ENCODE measurements at regions not wholly inside any gene's neighbourhood (a gene's known extent, or its start where the extent isn't known, plus 50 kb on each side); places are given as distances from the start of the nearest gene placed in this dataset.

- H3K4me3 ChIP-seq (ENCODE audit: insufficient read depth in 1 of 2, low read depth in 1 of 2, low read length in 2 of 2), result no peak overlapping the region
- peaks cover 1% of the 10 kb centered on the region for H3K4me1 ChIP-seq (ENCODE audit: control insufficient read depth, insufficient read depth, low read depth, low read length)
- H2AFZ ChIP-seq (ENCODE audit: low read depth, low read length), result no peak overlapping the region
- H3K23ac ChIP-seq (ENCODE audit: low read length in 2 of 2), result no peak overlapping the region
- no peak overlapping the region for H2AK5ac ChIP-seq (ENCODE audit: low read length, severe bottlenecking)
- H3K27ac ChIP-seq (ENCODE audit: low read length, poor library complexity, severe bottlenecking), result no peak overlapping the region
- no peak overlapping the region for H3K4ac ChIP-seq (ENCODE audit: low read depth in 1 of 2, low read length in 2 of 2)
- H2BK15ac ChIP-seq (ENCODE audit: low read depth, poor library complexity, severe bottlenecking), result no peak overlapping the region
- no peak overlapping the region for H2BK12ac ChIP-seq (ENCODE audit: low read length in 2 of 2)
- DNase-seq, result no peak
- no peak overlapping the region for H3K18ac ChIP-seq (ENCODE audit: low read depth in 1 of 2, low read length in 2 of 2)
- no peaks in the 10 kb centered on the region for H3K27me3 ChIP-seq (ENCODE audit: control insufficient read depth in 1 of 2, insufficient read depth in 1 of 2, low read length in 2 of 2)
- H3K4me2 ChIP-seq (ENCODE audit: low read length, poor library complexity, severe bottlenecking), result no peak overlapping the region
- H2BK120ac ChIP-seq (ENCODE audit: low read depth, low read length), result no peak overlapping the region
- no peak overlapping the region for H4K8ac ChIP-seq (ENCODE audit: low read length)
- H3K9me3 ChIP-seq (ENCODE audit: control insufficient read depth, low read length), result no peaks in the 10 kb centered on the region
- 94% methylated on average over 1 of the region's 1 CpG for WGBS
- H3K14ac ChIP-seq (ENCODE audit: low read length in 2 of 2), result no peak overlapping the region
- H3K9ac ChIP-seq (ENCODE audit: low read length), result no peak overlapping the region
- H4K91ac ChIP-seq (ENCODE audit: low read length), result no peak overlapping the region
- H2BK5ac ChIP-seq (ENCODE audit: low read depth, low read length, poor library complexity, severe bottlenecking), result no peak overlapping the region
- no peaks in the 10 kb centered on the region for H3K36me3 ChIP-seq (ENCODE audit: control insufficient read depth in 1 of 2, insufficient read depth in 2 of 2, low read depth in 1 of 2, low read length in 2 of 2)
- H3K79me1 ChIP-seq (replicated peaks; ENCODE audit: low read length, poor library complexity, severe bottlenecking), result no peaks in the 10 kb centered on the region
Measured at GRCh38 chr2:47687856-47688255, 95.1 kb upstream of the MSH6 start.

GRCh38 chr2:47686018-47686417 is 96.9 kb upstream of the MSH6 start:
- no peak overlapping the region for H3K9ac ChIP-seq (ENCODE audit: low read length)

GRCh38 chr2:47682216-47682749 is 100.7 kb upstream of the MSH6 start:
- no peak overlapping the region for H3K18ac ChIP-seq (ENCODE audit: low read depth in 1 of 2, low read length in 2 of 2)
- no peak overlapping the region for H2BK12ac ChIP-seq (ENCODE audit: low read length in 2 of 2)
- no peak overlapping the region for H2BK120ac ChIP-seq (ENCODE audit: low read depth, low read length)
- no peaks in the 10 kb centered on the region for H3K9me3 ChIP-seq (ENCODE audit: control insufficient read depth, low read length)
- H3K14ac ChIP-seq (ENCODE audit: low read length in 2 of 2), result no peak overlapping the region
- no peak overlapping the region for H3K23ac ChIP-seq (ENCODE audit: low read length in 2 of 2)
- no peaks in the 10 kb centered on the region for H3K36me3 ChIP-seq (ENCODE audit: control insufficient read depth in 1 of 2, insufficient read depth in 2 of 2, low read depth in 1 of 2, low read length in 2 of 2)
- no peak overlapping the region for H4K91ac ChIP-seq (ENCODE audit: low read length)
- 91% methylated on average over 8 of the region's 8 CpGs for WGBS
- H4K8ac ChIP-seq (ENCODE audit: low read length), result no peak overlapping the region
- no peak overlapping the region for H2BK15ac ChIP-seq (ENCODE audit: low read depth, poor library complexity, severe bottlenecking)
- H2AK5ac ChIP-seq (ENCODE audit: low read length, severe bottlenecking), result no peak overlapping the region
- H3K9ac ChIP-seq (ENCODE audit: low read length), result no peak overlapping the region
- H2BK5ac ChIP-seq (ENCODE audit: low read depth, low read length, poor library complexity, severe bottlenecking), result no peak overlapping the region
- H3K4ac ChIP-seq (ENCODE audit: low read depth in 1 of 2, low read length in 2 of 2), result no peak overlapping the region
- no peaks in the 10 kb centered on the region for H3K4me1 ChIP-seq (ENCODE audit: control insufficient read depth, insufficient read depth, low read depth, low read length)
- H2AFZ ChIP-seq (ENCODE audit: low read depth, low read length), result no peak overlapping the region
- DNase-seq, result no peak
- H3K4me3 ChIP-seq (ENCODE audit: insufficient read depth in 1 of 2, low read depth in 1 of 2, low read length in 2 of 2), result no peak overlapping the region
- no peak overlapping the region for H3K27ac ChIP-seq (ENCODE audit: low read length, poor library complexity, severe bottlenecking)
- no peaks in the 10 kb centered on the region for H3K79me1 ChIP-seq (replicated peaks; ENCODE audit: low read length, poor library complexity, severe bottlenecking)
- peaks cover 0 to 6% of the 10 kb centered on the region in 2 experiments for H3K27me3 ChIP-seq (ENCODE audit: control insufficient read depth in 1 of 2, insufficient read depth in 1 of 2, low read length in 2 of 2)
- H3K4me2 ChIP-seq (ENCODE audit: low read length, poor library complexity, severe bottlenecking), result no peak overlapping the region

More at GRCh38 chr2:47686018-47686417, 96.9 kb upstream of the MSH6 start:
- Histone ChIP-seq H3K36me3 (ENCODE audit: control insufficient read depth in 1 of 2, insufficient read depth in 2 of 2, low read depth in 1 of 2, low read length in 2 of 2) (no peaks in the 10 kb centered on the region), H3K9me3 (ENCODE audit: control insufficient read depth, low read length) (no peaks in the 10 kb centered on the region), H3K4me1 (ENCODE audit: control insufficient read depth, insufficient read depth, low read depth, low read length) (peaks cover 1% of the 10 kb centered on the region), H3K18ac (ENCODE audit: low read depth in 1 of 2, low read length in 2 of 2) (no peak overlapping the region), H2AK5ac (ENCODE audit: low read length, severe bottlenecking) (no peak overlapping the region), H2BK120ac (ENCODE audit: low read depth, low read length) (no peak overlapping the region), H3K23ac (ENCODE audit: low read length in 2 of 2) (no peak overlapping the region), H3K4ac (ENCODE audit: low read depth in 1 of 2, low read length in 2 of 2) (no peak overlapping the region), H4K91ac (ENCODE audit: low read length) (no peak overlapping the region), H3K14ac (ENCODE audit: low read length in 2 of 2) (no peak overlapping the region), H2AFZ (ENCODE audit: low read depth, low read length) (no peak overlapping the region), H3K79me1 (replicated peaks; ENCODE audit: low read length, poor library complexity, severe bottlenecking) (no peaks in the 10 kb centered on the region), H4K8ac (ENCODE audit: low read length) (no peak overlapping the region), H3K4me2 (ENCODE audit: low read length, poor library complexity, severe bottlenecking) (no peak overlapping the region), H3K27ac (ENCODE audit: low read length, poor library complexity, severe bottlenecking) (no peak overlapping the region), H3K4me3 (ENCODE audit: insufficient read depth in 1 of 2, low read depth in 1 of 2, low read length in 2 of 2) (no peak overlapping the region), H3K27me3 (ENCODE audit: control insufficient read depth in 1 of 2, insufficient read depth in 1 of 2, low read length in 2 of 2) (no peaks in the 10 kb centered on the region), H2BK12ac (ENCODE audit: low read length in 2 of 2) (no peak overlapping the region), H2BK5ac (ENCODE audit: low read depth, low read length, poor library complexity, severe bottlenecking) (no peak overlapping the region), H2BK15ac (ENCODE audit: low read depth, poor library complexity, severe bottlenecking) (no peak overlapping the region)
- no peak for DNase-seq
- whole genome bisulfite sequencing, result 95% methylated on average over 5 of the region's 5 CpGs

GRCh38 chr2:47676261-47676926 is 105.6 kb upstream of the KCNK12 start:
- Histone ChIP-seq H4K8ac (ENCODE audit: low read length) (no peak overlapping the region), H3K4ac (ENCODE audit: low read depth in 1 of 2, low read length in 2 of 2) (no peak overlapping the region), H2BK12ac (ENCODE audit: low read length in 2 of 2) (no peak overlapping the region), H4K91ac (ENCODE audit: low read length) (no peak overlapping the region), H3K9me3 (ENCODE audit: control insufficient read depth, low read length) (no peaks in the 10 kb centered on the region), H3K4me1 (ENCODE audit: control insufficient read depth, insufficient read depth, low read depth, low read length) (no peaks in the 10 kb centered on the region), H2BK15ac (ENCODE audit: low read depth, poor library complexity, severe bottlenecking) (no peak overlapping the region), H3K14ac (ENCODE audit: low read length in 2 of 2) (no peak overlapping the region), H3K4me2 (ENCODE audit: low read length, poor library complexity, severe bottlenecking) (no peak overlapping the region), H3K18ac (ENCODE audit: low read depth in 1 of 2, low read length in 2 of 2) (no peak overlapping the region), H3K27me3 (ENCODE audit: control insufficient read depth in 1 of 2, insufficient read depth in 1 of 2, low read length in 2 of 2) (peaks cover 19 to 25% of the 10 kb centered on the region in 2 experiments), H2BK120ac (ENCODE audit: low read depth, low read length) (no peak overlapping the region), H3K23ac (ENCODE audit: low read length in 2 of 2) (no peak overlapping the region), H2AFZ (ENCODE audit: low read depth, low read length) (no peak overlapping the region), H3K9ac (ENCODE audit: low read length) (no peak overlapping the region), H2BK5ac (ENCODE audit: low read depth, low read length, poor library complexity, severe bottlenecking) (no peak overlapping the region), H3K79me1 (replicated peaks; ENCODE audit: low read length, poor library complexity, severe bottlenecking) (no peaks in the 10 kb centered on the region), H3K36me3 (ENCODE audit: control insufficient read depth in 1 of 2, insufficient read depth in 2 of 2, low read depth in 1 of 2, low read length in 2 of 2) (no peaks in the 10 kb centered on the region), H2AK5ac (ENCODE audit: low read length, severe bottlenecking) (no peak overlapping the region), H3K4me3 (ENCODE audit: insufficient read depth in 1 of 2, low read depth in 1 of 2, low read length in 2 of 2) (no peak overlapping the region), H3K27ac (ENCODE audit: low read length, poor library complexity, severe bottlenecking) (no peak overlapping the region)
- WGBS, result 69% methylated on average over 5 of the region's 6 CpGs
- no peak for DNase-seq
